HG03442 (cell line): ENCODE measurements at regions not wholly inside any gene's neighbourhood (a gene's known extent, or its start where the extent isn't known, plus 50 kb on each side); places are given as distances from the start of the nearest gene placed in this dataset.

Experiments used
- ATAC-seq: cut with Tn5 transposase; IDR thresholded peaks from one replicate; pipeline ENCODE4 v1.9.1; 2021; ENCODE audit warnings: mild to moderate bottlenecking, moderate library complexity; ENCODE audit not compliant: unreplicated experiment

DNA sequence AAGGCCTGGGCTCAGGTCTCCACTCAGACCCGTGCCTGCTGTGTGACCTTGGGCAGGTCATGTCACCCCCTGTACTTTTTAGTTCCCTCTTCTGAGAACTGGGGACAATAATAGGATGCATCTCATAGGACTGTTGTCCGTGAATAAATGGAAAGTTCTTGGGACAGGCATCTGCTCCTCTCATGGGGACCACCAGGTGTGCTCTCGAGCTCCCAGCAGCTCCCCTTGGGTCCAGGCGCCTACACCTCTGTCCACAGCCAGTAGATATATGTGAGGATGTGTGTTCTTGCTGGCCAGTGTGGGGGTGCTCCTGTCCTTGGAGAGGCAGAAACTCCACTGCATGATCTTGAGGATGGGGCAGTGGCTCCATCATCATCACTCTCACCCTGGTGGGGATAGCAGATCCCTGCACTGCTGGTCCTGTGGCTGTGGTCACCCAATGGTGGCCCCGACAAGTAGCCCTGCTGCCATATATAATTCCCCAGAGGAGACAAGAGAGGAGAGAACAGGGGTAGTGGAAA is 257.6 kb upstream of the TLE3 start:
- ATAC-seq = no peak

DNA sequence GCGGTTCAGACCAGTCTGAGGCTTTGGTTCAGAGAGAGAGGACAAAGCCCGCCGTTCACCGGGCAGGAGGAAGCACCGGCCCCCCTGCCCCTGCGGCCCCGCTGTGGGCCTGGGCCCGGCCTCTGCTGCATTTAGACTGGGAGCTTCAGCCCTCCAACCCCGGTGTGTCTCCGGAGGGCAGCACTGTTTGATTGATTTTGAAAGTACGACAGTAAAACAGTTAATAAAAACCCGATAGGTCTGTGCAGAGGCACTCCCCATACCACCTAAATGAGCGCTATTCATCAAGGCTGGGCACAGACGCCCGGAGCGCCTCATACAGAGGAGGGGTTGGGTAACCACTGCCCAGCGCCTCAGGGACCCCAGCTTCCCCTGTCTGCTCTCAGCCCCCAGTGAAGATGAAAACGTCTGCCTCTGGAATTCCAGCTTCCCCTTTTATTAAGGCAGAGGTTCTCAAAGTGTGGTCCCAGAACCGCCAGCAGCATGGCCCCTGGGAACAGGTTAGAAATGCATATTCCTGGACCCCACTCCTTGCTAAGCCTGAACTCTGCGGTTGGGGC is 256.7 kb upstream of the TLE3 start:
- no peak for ATAC-seq

DNA sequence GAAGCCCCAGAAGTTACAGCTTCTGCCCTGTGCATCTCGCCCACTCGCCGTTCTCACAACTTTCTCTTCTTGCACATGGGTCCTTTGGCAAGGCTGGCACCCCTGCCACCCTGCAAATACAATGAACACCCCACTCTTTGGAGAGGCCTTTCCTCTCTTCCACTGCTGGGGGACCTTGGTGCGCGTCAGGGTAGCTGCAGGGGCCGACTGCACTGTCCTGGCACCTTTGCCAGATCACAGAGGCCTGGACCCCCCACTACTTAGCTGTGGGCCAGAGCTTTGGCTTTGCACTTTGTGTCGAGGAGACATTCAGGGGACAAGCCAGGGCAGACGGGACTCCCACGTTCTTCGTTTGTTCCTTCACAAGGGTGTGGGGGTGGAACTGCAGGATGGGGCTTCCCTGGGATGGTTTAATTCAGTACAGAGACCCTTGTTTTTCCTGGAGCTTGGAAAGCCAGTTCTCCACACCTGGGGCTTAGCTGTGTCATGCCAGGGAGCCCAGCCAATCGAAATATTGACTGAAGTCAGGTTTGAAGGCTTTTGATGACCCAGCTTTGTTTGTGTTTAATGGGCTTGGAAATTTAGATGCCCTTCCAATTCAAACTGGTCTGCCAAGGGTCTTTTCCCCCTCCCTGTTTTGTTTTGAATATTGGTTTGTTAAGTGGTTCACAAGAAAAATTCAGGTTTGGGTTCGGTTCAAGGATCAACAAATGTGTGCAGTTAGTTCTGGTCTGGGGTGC is 256.1 kb upstream of the TLE3 start:
- no peak for ATAC-seq

DNA sequence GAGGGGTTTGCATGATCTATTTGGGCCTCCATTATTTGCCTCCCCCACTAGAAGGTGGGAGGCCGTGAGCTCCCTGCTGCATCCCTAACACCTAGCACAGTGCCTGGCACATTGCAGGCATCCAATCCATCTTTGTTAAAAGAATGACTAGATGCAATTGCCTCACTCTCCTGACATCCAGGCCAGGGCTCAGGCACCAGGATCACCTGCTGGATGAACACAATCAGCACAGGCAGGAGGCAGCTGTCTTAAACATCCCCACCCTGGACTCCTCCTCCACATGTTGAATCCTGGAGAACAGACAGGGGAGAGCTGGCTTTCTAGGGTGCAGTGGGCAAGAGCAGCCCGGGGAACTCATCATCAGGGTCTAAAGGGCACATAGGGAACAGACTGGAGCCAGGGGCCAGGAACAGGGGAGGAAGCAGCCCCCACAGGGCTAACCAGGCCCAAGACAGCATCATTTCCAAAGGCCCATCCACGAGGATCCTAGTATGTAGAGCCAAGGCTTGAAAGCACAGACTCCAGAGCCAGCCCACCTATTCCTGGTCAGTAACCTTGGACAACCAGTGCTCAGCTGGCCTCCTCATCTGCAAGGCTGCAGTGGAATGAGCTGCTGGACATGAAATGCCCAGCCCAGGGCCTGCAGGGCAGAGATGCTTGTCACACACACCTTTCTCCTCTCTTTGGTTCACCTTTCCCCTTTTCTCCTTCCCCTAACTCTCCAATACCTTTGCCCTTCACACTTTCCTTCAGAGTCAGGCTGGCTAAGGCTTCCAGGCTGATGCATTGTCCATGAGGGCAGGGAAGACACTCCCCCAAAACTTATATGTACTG is 254.4 kb upstream of the TLE3 start:
- no peak for ATAC-seq

- no peak for ATAC-seq
Observed at GRCh38 chr15:70351391-70351790, 253.7 kb upstream of the TLE3 start.

- no peak for ATAC-seq
Observed at GRCh38 chr15:70348581-70349344, 251.0 kb upstream of the TLE3 start.

DNA sequence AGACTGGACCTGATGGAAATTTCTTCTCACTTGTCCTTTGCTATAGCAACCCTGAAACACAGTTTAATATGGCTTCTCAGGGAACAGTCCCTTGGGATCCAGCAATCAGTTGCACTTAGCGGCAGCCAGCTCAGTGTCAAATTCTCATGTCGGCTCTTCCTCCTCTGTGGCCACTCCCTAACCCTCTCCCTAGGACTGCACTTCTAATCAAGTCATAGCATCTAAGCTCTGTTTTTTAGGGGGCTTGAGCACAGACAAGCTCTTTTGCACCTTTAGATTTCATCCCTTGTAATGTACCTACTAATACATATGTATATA is 250.5 kb upstream of the TLE3 start:
- ATAC-seq = no peak

GRCh38 chr15:70347321-70348225 is 249.9 kb upstream of the TLE3 start:
- ATAC-seq = no peak

DNA sequence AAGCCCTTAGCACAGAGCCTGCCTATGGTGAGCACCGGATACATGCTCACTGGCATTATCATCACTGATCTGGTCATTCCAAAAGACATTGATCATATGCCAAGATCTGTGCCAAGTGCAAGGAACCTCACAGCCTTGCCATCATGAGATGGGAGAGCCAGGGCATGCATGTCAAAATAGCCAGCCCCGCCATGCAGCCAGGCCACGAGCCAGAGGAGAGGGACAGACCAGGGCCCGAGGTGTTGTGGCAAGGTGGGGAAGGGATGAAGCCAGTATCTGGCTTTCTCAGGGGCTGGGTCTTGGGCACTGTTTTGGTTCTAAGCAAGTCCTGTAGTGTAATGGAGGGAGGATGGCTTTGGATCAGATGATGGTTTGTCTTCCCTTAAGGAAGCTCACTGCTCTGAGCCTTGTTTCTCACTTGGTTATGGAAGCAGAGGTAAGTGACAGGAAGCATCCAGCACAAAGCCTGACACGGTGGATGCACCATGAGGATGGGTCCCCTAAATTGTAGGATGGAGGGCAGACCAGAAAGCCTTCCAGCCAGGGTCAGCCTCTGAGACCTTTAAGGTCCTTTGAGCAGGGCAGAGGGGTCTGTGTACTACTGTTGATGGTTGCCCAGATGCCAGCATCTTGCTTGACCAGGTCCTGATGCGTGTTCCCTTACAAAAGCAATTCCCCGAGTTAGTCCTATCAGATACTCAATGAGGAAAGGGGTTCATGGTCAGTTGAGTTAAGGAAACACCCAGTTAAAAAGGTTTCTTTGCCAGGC is 247.7 kb upstream of the TLE3 start:
- ATAC-seq = no peak

DNA sequence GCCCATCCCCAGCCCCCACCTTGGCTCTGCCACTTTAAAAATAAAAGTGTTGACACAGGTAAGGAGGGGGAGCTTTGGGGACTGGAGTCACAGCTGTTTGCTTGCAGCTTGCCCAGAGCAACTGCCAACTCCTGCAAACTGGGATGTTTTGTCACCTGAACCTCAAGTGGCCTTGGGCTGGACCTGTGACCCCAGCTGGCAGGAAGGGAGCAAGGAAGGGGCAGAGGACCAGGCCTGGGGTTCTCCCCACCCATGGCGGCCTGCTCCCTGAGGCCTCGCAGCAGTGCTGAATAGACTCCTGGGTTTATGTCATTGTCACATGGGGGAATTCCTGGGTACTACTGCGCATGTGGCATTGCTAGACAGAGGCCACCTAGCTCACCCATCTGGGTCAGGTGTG is 246.9 kb upstream of the TLE3 start:
- no peak for ATAC-seq

- no peak for ATAC-seq
Observed at GRCh38 chr15:70343961-70344621, 246.4 kb upstream of the TLE3 start.

- ATAC-seq = no peak
Observed at GRCh38 chr15:70342554-70343548, 245.1 kb upstream of the TLE3 start.

DNA sequence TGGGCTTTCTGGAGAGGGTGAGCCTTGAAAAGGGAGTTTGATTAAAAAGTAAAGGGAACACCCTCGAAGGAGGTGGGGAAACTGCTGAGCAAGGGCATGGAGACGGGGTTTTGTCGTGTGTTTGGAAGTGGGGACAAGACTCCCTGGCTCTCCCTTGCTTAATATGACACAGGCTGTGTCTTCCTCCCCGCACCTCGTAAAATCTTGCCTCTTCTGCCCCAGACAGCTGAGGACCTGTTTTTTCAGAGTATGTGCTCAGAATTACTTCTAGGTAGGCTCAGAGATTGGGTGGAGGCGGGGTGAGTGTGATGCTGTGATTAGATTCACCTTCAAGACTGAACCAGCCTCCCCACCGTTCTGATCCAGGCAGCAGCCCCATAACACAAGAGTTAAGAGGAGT is 244.4 kb upstream of the TLE3 start:
- no peak for ATAC-seq

DNA sequence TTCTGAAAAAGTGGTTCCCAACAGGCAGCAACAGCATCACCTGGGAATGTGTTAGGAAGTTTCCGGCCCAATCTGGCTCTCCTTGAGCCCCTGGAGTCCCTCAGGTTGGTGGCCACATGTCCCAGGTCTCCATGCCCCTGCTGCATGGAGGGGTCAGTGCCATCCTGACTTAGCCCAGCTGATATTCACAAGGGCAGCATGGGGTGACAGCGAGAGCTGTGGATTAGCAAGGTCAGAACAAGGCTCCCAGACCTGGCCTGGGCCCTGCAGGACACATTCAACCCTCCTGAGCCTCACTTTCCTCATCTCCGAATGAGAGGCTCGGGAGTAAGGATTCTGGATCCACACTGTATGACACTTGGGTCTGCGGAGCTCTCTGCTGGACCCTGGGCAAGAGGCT is 243.8 kb upstream of the TLE3 start:
- no peak for ATAC-seq

GRCh38 chr15:70340494-70340870 is 242.8 kb upstream of the TLE3 start:
- no peak for ATAC-seq

- ATAC-seq = no peak
Observed at GRCh38 chr15:70339571-70340493, 242.1 kb upstream of the TLE3 start.
